ENCODE measurements at regions not wholly inside any gene's neighbourhood (a gene's known extent, or its start where the extent isn't known, plus 50 kb on each side); places are given as distances from the start of the nearest gene placed in this dataset.

- TF ChIP-seq, protein P1, sequence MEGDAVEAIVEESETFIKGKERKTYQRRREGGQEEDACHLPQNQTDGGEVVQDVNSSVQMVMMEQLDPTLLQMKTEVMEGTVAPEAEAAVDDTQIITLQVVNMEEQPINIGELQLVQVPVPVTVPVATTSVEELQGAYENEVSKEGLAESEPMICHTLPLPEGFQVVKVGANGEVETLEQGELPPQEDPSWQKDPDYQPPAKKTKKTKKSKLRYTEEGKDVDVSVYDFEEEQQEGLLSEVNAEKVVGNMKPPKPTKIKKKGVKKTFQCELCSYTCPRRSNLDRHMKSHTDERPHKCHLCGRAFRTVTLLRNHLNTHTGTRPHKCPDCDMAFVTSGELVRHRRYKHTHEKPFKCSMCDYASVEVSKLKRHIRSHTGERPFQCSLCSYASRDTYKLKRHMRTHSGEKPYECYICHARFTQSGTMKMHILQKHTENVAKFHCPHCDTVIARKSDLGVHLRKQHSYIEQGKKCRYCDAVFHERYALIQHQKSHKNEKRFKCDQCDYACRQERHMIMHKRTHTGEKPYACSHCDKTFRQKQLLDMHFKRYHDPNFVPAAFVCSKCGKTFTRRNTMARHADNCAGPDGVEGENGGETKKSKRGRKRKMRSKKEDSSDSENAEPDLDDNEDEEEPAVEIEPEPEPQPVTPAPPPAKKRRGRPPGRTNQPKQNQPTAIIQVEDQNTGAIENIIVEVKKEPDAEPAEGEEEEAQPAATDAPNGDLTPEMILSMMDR (IDR thresholded peaks at IDR 0.05; ENCODE audit: low read depth, low read length) = no peak
- TF ChIP-seq POLR2A (IDR thresholded peaks at IDR 0.05; ENCODE audit: extremely low read depth, insufficient read length) = no peak
Measured at GRCh38 chr18:49704334-49704733, 109.0 kb downstream of the ACAA2 start.

All from NB4 (cell line).